NT2/D1 (cell line): ENCODE measurements at regions not wholly inside any gene's neighbourhood (a gene's known extent, or its start where the extent isn't known, plus 50 kb on each side); places are given as distances from the start of the nearest gene placed in this dataset.

Source experiments
- SUZ12 ChIP-seq: IDR thresholded peaks from 2 replicates; pipeline ENCODE4 v1.6.1; 2011; ENCODE audit not compliant: insufficient read length, insufficient read depth; ENCODE audit errors: extremely low read depth
- YY1 ChIP-seq: IDR thresholded peaks from 2 replicates; pipeline ENCODE4 v1.6.1; 2011; ENCODE audit not compliant: insufficient read length, insufficient read depth

DNA sequence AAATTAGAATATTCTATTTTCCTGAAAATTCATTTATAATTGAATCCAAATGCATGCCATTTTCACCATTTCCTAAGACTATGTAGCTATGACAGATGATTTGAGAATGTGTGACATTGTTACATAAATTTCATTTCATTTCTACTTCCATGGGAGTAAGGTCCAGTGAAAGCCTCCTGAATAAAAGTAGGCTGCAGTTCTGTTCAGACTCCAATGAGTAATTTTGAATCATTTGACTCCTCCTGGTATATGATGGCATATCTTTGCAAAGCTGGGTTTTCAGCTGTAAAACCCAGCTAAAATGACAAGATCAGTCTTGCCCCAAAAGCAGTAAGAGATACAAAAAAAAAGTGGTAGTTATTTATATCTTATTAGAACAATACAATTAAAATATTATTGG lies 101.0 kb upstream of the DNAJC10 start:
- no peak for TF ChIP-seq YY1
- TF ChIP-seq SUZ12, result no peak
